Gastroesophageal sphincter (tissue), 4 donors: ENCODE measurements at regions not wholly inside any gene's neighbourhood (a gene's known extent, or its start where the extent isn't known, plus 50 kb on each side); places are given as distances from the start of the nearest gene placed in this dataset.

Experiments
- ATAC-seq: fragments of 150-250 bp; one replicate; pipeline ENCODE4 v1.9.1; 2016; ENCODE audit warnings: mild to moderate bottlenecking, moderate library complexity
- H3K27ac ChIP-seq, 4 donors: fragments of 200-600 bp; sonication (generic) in 3 of 4; 1 replicate in 3 of 4; 2 replicates in 1 of 4; pipeline ENCODE4 v1.5.1; 2016 to 2019
- H3K27me3 ChIP-seq: fragments of 200-600 bp; sonication (generic); one replicate; pipeline ENCODE4 v1.5.1; 2019
- H3K36me3 ChIP-seq, 2 donors: fragments of 200-600 bp; sonication (generic); one replicate each; pipeline ENCODE4 v1.5.1; 2019; ENCODE audit warnings: control low read depth in 1 of 2
- H3K4me1 ChIP-seq, 3 donors: fragments of 200-600 bp; sonication (generic); 1 replicate in 2 of 3; 2 replicates in 1 of 3; pipeline ENCODE4 v1.5.1; 2016 to 2019; ENCODE audit warnings: control low read depth in 2 of 3
- H3K4me3 ChIP-seq, 2 donors: fragments of 200-600 bp; sonication (generic); one replicate each; pipeline ENCODE4 v1.5.1; 2019; ENCODE audit warnings: mild to moderate bottlenecking in 1 of 2, moderate library complexity in 1 of 2
- H3K9me3 ChIP-seq, 3 donors: fragments of 200-600 bp; sonication (generic); one replicate each; pipeline ENCODE4 v1.5.1; 2017 to 2019; ENCODE audit warnings: control low read depth in 2 of 3
- CTCF ChIP-seq, 4 experiments: fragments of 200-600 bp in 2 of 4; fragments of 450-650 bp in 2 of 4; sonication (generic) in 1 of 4; IDR thresholded peaks; one replicate each; pipeline ENCODE4 v1.5.1; 2017 to 2019; ENCODE audit warnings: antibody characterized with exemption in 4 of 4, mild to moderate bottlenecking in 2 of 4, moderate library complexity in 2 of 4
- EP300 ChIP-seq: sonication (generic); formaldehyde crosslinking; IDR thresholded peaks from one replicate; pipeline ENCODE4 v1.6.1; 2017; ENCODE audit warnings: antibody characterized with exemption, mild to moderate bottlenecking
- POLR2A ChIP-seq, 2 donors: fragments of 450-650 bp; IDR thresholded peaks; one replicate each; pipeline ENCODE4 v1.6.1; 2017; ENCODE audit warnings: antibody characterized with exemption in 2 of 2, mild to moderate bottlenecking in 2 of 2, moderate library complexity in 1 of 2
- POLR2AphosphoS5 ChIP-seq: sonication (generic); formaldehyde crosslinking; IDR thresholded peaks from one replicate; pipeline ENCODE4 v1.6.1; 2017; ENCODE audit warnings: antibody characterized with exemption
- WGBS, 2 donors: methylation state at CpG; one replicate each; pipeline ENCODE4 v1.1.5; 2018; ENCODE audit warnings: low coverage in 1 of 2; 5-methylcytosine and 5-hydroxymethylcytosine counted together

GRCh38 chrX:26414534-26414933, 198.6 kb downstream of the MAGEB5 start:
- no peak for ATAC-seq
- TF ChIP-seq POLR2A (IDR thresholded peaks at IDR 0.05): no peak
- no peak for TF ChIP-seq CTCF (IDR thresholded peaks at IDR 0.05)
- 56 to 76% methylated on average over 3 of the region's 3 CpGs for WGBS, 2 donors
- Histone ChIP-seq H3K27ac (no peak overlapping the region), H3K4me3 (no peak overlapping the region), H3K27me3 (no peaks in the 10 kb centered on the region), H3K9me3 (no peaks in the 10 kb centered on the region), H3K4me1 (no peaks in the 10 kb centered on the region), H3K36me3 (no peaks in the 10 kb centered on the region)

- no peaks in the 10 kb centered on the region for H3K4me1 ChIP-seq
- no peak overlapping the region for H3K4me3 ChIP-seq
- H3K9me3 ChIP-seq: no peaks in the 10 kb centered on the region
- no peak for ATAC-seq
- WGBS, 2 donors: 20 to 44% methylated on average over 1 of the region's 1 CpG
- TF ChIP-seq CTCF (IDR thresholded peaks at IDR 0.05) (no peak), EP300 (no peak), POLR2AphosphoS5 (no peak), POLR2A (IDR thresholded peaks at IDR 0.05) (no peak)
- no peaks in the 10 kb centered on the region for H3K27me3 ChIP-seq
- H3K27ac ChIP-seq: no peak overlapping the region
- H3K36me3 ChIP-seq: no peaks in the 10 kb centered on the region
Observed at GRCh38 chrX:26411045-26411444, 195.1 kb downstream of the MAGEB5 start.

- no peaks in the 10 kb centered on the region for H3K36me3 ChIP-seq
- H3K27ac ChIP-seq: no peak overlapping the region
- H3K4me3 ChIP-seq: no peak overlapping the region
- no peaks in the 10 kb centered on the region for H3K27me3 ChIP-seq
- WGBS, 2 donors: 18 to 66% methylated on average over 4 to 5 of the region's 5 CpGs
- H3K4me1 ChIP-seq: no peaks in the 10 kb centered on the region
- no peak for TF ChIP-seq CTCF (IDR thresholded peaks at IDR 0.05)
- no peak for ATAC-seq
- H3K9me3 ChIP-seq: no peaks in the 10 kb centered on the region
Observed at GRCh38 chrX:26409636-26410035, 193.7 kb downstream of the MAGEB5 start.

GRCh38 chrX:26387906-26388305, 171.9 kb downstream of the MAGEB5 start:
- WGBS, 2 donors: 67 to 73% methylated on average over 1 to 3 of the region's 4 CpGs
- no peaks in the 10 kb centered on the region for H3K36me3 ChIP-seq
- no peaks in the 10 kb centered on the region for H3K27me3 ChIP-seq
- H3K27ac ChIP-seq: no peak overlapping the region
- TF ChIP-seq POLR2AphosphoS5: no peak
- TF ChIP-seq POLR2A (IDR thresholded peaks at IDR 0.05): no peak
- TF ChIP-seq EP300: no peak
- no peak for TF ChIP-seq CTCF (IDR thresholded peaks at IDR 0.05)
- no peaks in the 10 kb centered on the region for H3K4me1 ChIP-seq
- no peaks in the 10 kb centered on the region for H3K9me3 ChIP-seq
- no peak for ATAC-seq
- H3K4me3 ChIP-seq: no peak overlapping the region

- ATAC-seq: no peak
- H3K4me3 ChIP-seq: no peak overlapping the region
- no peak overlapping the region for H3K27ac ChIP-seq
- no peak for TF ChIP-seq POLR2AphosphoS5
- 58 to 59% methylated on average over 5 of the region's 5 CpGs for WGBS, 2 donors
- H3K4me1 ChIP-seq: no peaks in the 10 kb centered on the region
- H3K9me3 ChIP-seq: no peaks in the 10 kb centered on the region
- H3K36me3 ChIP-seq: no peaks in the 10 kb centered on the region
- H3K27me3 ChIP-seq: no peaks in the 10 kb centered on the region
Observed at GRCh38 chrX:26376037-26376708, 160.2 kb downstream of the MAGEB5 start.
